ENCODE measurements at regions not wholly inside any gene's neighbourhood (a gene's known extent, or its start where the extent isn't known, plus 50 kb on each side); places are given as distances from the start of the nearest gene placed in this dataset.

DNA sequence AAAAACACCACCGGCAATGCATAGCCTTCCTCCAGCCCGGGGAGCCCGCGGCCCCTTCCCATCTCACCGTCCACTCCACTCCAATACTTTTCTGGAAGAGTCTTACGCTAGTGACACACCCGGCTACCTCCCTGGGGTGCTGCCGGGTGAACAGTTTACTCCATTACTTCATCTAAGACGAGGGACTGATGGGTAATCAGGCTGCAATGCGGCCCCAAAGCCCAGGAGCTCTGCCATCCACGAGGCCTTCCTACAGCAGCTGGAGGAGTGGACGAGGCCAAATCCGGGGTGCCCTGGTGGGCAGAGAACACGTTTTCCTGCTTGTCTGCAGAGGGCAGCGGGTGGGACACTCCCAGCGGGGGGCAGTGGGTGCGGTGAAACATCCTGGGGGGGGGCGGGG, 356.2 kb upstream of the SHH start:
- DNase-seq (ENCODE audit: low read depth): no peak
- H3K9ac ChIP-seq (ENCODE audit: low read length): no peak overlapping the region
- H2AFZ ChIP-seq (ENCODE audit: low read depth, low read length): no peak overlapping the region
- H3K27ac Mint-ChIP-seq (ENCODE audit: unreplicated experiment): no peak overlapping the region
- H3K9me3 ChIP-seq (ENCODE audit: insufficient read depth, low read depth, low read length): no peaks in the 10 kb centered on the region
- no peaks in the 10 kb centered on the region for H3K4me1 Mint-ChIP-seq (ENCODE audit: low read depth, unreplicated experiment)
- no peaks in the 10 kb centered on the region for H3K79me2 ChIP-seq (ENCODE audit: insufficient read depth, low read length)
- peaks cover 50% of the 10 kb centered on the region for H3K27me3 Mint-ChIP-seq (ENCODE audit: low read depth, unreplicated experiment)
- no peak overlapping the region for H3K4me3 Mint-ChIP-seq (ENCODE audit: unreplicated experiment)
- H3K9me3 Mint-ChIP-seq (ENCODE audit: unreplicated experiment): peaks cover 2% of the 10 kb centered on the region
- no peak overlapping the region for H3K4me2 ChIP-seq (ENCODE audit: low read length)
- TF ChIP-seq EZH2 (IDR thresholded peaks at IDR 0.05; ENCODE audit: insufficient read depth, low read length): no peak
- TF ChIP-seq, protein P1, sequence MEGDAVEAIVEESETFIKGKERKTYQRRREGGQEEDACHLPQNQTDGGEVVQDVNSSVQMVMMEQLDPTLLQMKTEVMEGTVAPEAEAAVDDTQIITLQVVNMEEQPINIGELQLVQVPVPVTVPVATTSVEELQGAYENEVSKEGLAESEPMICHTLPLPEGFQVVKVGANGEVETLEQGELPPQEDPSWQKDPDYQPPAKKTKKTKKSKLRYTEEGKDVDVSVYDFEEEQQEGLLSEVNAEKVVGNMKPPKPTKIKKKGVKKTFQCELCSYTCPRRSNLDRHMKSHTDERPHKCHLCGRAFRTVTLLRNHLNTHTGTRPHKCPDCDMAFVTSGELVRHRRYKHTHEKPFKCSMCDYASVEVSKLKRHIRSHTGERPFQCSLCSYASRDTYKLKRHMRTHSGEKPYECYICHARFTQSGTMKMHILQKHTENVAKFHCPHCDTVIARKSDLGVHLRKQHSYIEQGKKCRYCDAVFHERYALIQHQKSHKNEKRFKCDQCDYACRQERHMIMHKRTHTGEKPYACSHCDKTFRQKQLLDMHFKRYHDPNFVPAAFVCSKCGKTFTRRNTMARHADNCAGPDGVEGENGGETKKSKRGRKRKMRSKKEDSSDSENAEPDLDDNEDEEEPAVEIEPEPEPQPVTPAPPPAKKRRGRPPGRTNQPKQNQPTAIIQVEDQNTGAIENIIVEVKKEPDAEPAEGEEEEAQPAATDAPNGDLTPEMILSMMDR (IDR thresholded peaks at IDR 0.05; ENCODE audit: insufficient read depth, low read depth, low read length): no peak
- no peaks in the 10 kb centered on the region for H3K27me3 ChIP-seq (ENCODE audit: insufficient read depth, low read length)
- H3K36me3 ChIP-seq (ENCODE audit: insufficient read depth, low read length): no peaks in the 10 kb centered on the region
- no peak for FAIRE-seq
- H3K27ac ChIP-seq (ENCODE audit: low read depth, low read length): no peak overlapping the region
- H3K4me3 ChIP-seq (ENCODE audit: insufficient read depth, low read depth, low read length): no peak overlapping the region
- no peaks in the 10 kb centered on the region for H4K20me1 ChIP-seq (ENCODE audit: insufficient read depth, low read length)
- peaks cover 2% of the 10 kb centered on the region for H3K36me3 Mint-ChIP-seq (ENCODE audit: low read depth, unreplicated experiment)
- no peaks in the 10 kb centered on the region for H3K4me1 ChIP-seq (ENCODE audit: insufficient read depth, low read length)

DNA sequence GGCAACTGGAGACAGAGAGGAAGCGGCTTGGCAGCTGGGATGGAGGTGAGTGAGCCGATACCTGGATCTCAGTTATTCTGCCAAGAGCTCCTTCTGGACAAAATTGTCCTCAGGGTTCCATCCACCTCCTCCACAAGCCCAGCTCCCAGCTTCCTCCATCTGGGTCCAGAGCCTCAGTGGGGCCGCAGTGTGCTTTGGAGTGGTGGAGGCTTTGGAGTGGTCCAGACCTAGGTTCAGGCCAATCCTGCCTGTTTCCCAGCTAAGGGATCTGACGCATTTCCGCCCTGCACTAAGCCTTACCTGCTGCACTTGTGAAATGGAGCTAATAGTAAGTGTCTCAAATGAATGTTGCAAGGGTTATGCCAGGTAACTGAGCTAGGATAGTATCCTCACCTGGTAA, 355.7 kb upstream of the SHH start:
- Histone ChIP-seq H3K4me1 (ENCODE audit: insufficient read depth, low read length) (no peaks in the 10 kb centered on the region), H2AFZ (ENCODE audit: low read depth, low read length) (no peak overlapping the region), H3K4me2 (ENCODE audit: low read length) (no peak overlapping the region), H3K27me3 (ENCODE audit: insufficient read depth, low read length) (peaks cover 2% of the 10 kb centered on the region), H3K4me3 (ENCODE audit: insufficient read depth, low read depth, low read length) (no peak overlapping the region), H4K20me1 (ENCODE audit: insufficient read depth, low read length) (no peaks in the 10 kb centered on the region), H3K9me3 (ENCODE audit: insufficient read depth, low read depth, low read length) (no peaks in the 10 kb centered on the region), H3K79me2 (ENCODE audit: insufficient read depth, low read length) (no peaks in the 10 kb centered on the region), H3K9ac (ENCODE audit: low read length) (no peak overlapping the region), H3K36me3 (ENCODE audit: insufficient read depth, low read length) (no peaks in the 10 kb centered on the region), H3K27ac (ENCODE audit: low read depth, low read length) (no peak overlapping the region)
- TF ChIP-seq, protein P1 (IDR thresholded peaks at IDR 0.05; ENCODE audit: insufficient read depth, low read depth, low read length): no peak
- TF ChIP-seq EZH2 (IDR thresholded peaks at IDR 0.05; ENCODE audit: insufficient read depth, low read length): no peak
- no peaks in the 10 kb centered on the region for H3K4me1 Mint-ChIP-seq (ENCODE audit: low read depth, unreplicated experiment)
- peaks cover 52% of the 10 kb centered on the region for H3K27me3 Mint-ChIP-seq (ENCODE audit: low read depth, unreplicated experiment)
- H3K27ac Mint-ChIP-seq (ENCODE audit: unreplicated experiment): no peak overlapping the region
- FAIRE-seq: no peak
- peaks cover 2% of the 10 kb centered on the region for H3K9me3 Mint-ChIP-seq (ENCODE audit: unreplicated experiment)
- H3K36me3 Mint-ChIP-seq (ENCODE audit: low read depth, unreplicated experiment): peaks cover 2% of the 10 kb centered on the region
- H3K4me3 Mint-ChIP-seq (ENCODE audit: unreplicated experiment): no peak overlapping the region
- no peak for DNase-seq (ENCODE audit: low read depth)

DNA sequence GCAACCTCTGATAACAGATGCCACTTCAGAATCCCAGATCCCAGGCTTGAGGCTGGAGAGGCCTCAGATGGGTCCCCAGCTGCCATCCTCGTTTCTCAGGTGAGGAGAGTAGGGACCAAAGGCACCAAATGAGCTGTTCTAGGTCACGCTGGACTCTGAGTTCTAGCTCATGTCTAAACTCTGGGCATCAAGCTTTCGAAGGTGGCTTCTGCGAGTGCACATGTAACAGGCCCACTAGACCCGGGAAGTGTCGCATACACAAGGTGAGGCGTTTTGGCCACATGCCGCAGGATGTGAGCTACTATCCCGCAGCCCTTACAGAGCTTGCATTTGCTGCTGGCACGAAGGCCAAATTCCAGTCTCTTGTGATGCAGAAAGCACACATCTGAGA, 355.1 kb upstream of the SHH start:
- DNase-seq (ENCODE audit: low read depth): no peak

More for the DNA sequence above, 355.1 kb upstream of the SHH start:
- Histone ChIP-seq H3K9ac (ENCODE audit: low read length) (no peak overlapping the region), H3K4me1 (ENCODE audit: insufficient read depth, low read length) (no peaks in the 10 kb centered on the region), H3K27me3 (ENCODE audit: insufficient read depth, low read length) (peaks cover 3% of the 10 kb centered on the region), H3K4me3 (ENCODE audit: insufficient read depth, low read depth, low read length) (no peak overlapping the region), H3K79me2 (ENCODE audit: insufficient read depth, low read length) (no peaks in the 10 kb centered on the region), H3K9me3 (ENCODE audit: insufficient read depth, low read depth, low read length) (no peaks in the 10 kb centered on the region), H2AFZ (ENCODE audit: low read depth, low read length) (no peak overlapping the region), H3K4me2 (ENCODE audit: low read length) (no peak overlapping the region), H4K20me1 (ENCODE audit: insufficient read depth, low read length) (no peaks in the 10 kb centered on the region), H3K27ac (ENCODE audit: low read depth, low read length) (no peak overlapping the region), H3K36me3 (ENCODE audit: insufficient read depth, low read length) (no peaks in the 10 kb centered on the region)
- TF ChIP-seq, protein P1 (IDR thresholded peaks at IDR 0.05; ENCODE audit: insufficient read depth, low read depth, low read length): no peak
- TF ChIP-seq EZH2 (IDR thresholded peaks at IDR 0.05; ENCODE audit: insufficient read depth, low read length): no peak
- Mint-ChIP-seq H3K9me3 (ENCODE audit: unreplicated experiment) (no peaks in the 10 kb centered on the region), H3K36me3 (ENCODE audit: low read depth, unreplicated experiment) (no peaks in the 10 kb centered on the region), H3K27ac (ENCODE audit: unreplicated experiment) (no peak overlapping the region), H3K4me1 (ENCODE audit: low read depth, unreplicated experiment) (no peaks in the 10 kb centered on the region), H3K4me3 (ENCODE audit: unreplicated experiment) (no peak overlapping the region), H3K27me3 (ENCODE audit: low read depth, unreplicated experiment) (peaks cover 55% of the 10 kb centered on the region)
- no peak for FAIRE-seq
